ENCODE measurements at regions not wholly inside any gene's neighbourhood (a gene's known extent, or its start where the extent isn't known, plus 50 kb on each side); places are given as distances from the start of the nearest gene placed in this dataset.
A peak's percentile ranks its signal among the peaks of the same experiment; 100 is the strongest.

DNA sequence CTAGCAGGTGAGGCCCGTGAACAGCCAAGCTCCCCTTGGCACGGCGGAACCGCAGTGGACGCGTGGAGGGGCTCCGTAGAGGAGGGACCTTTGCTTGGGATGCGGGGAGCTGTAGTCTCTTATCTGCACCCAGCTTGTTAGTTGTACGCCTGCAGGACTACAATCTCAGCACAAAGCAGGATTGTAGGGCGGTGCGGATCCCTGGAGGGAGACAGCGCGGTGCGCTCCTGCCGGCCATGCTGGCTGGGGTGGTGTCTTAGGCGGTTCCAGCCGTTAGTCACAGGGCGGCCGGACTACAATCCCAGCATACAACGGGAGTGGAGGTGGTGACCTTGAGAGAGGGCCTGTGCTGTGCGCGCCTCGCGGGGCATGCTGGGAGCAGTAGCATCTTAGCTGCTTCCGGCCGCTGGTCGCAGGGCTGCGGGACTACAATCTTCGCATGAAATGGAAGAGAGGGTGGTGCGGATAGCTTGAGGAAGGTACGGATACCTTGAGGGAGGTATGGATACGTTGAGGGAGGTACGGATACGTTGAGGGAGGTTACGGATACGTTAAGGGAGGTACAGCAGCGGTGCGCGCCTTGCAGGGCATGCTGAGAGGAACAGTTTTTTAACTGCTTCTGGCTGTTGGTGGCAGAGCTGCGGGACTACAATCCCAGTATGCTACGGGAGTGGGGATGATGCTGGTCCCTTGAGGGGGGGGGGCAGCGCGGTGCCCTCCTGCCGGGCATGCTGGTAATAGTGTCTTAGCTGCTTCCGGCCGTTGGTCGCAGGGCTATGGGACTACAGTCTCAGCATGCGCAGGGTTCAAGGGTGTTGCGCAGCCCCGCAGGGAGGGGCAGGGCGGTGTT is 1419.1 kb downstream of the UQCRFS1 start (continued):
- TF ChIP-seq CUX1 (IDR thresholded peaks at IDR 0.05; ENCODE audit: insufficient replicate concordance, low read depth, low read length) (no peak), TAF1 (IDR thresholded peaks at IDR 0.05; ENCODE audit: borderline replicate concordance, low read depth, low read length) (peak; percentile 45; the same call in 1 of the 2 replicates), NFYA (IDR thresholded peaks at IDR 0.05; ENCODE audit: borderline replicate concordance, low read depth, low read length) (no peak), BCL3 (IDR thresholded peaks at IDR 0.05; ENCODE audit: borderline replicate concordance, insufficient read depth, low read depth, low read length, poor library complexity, severe bottlenecking) (no peak), SREBF1 (IDR thresholded peaks at IDR 0.05; ENCODE audit: low read length) (peak; percentile 24; the same call in 1 of the 2 replicates), RB1 (IDR thresholded peaks at IDR 0.05; ENCODE audit: borderline replicate concordance) (0 out of 2 replicates have a peak, but pooled peaks have one; percentile 19), SREBF2 (IDR thresholded peaks at IDR 0.05; ENCODE audit: low read length) (no peak), MYC (IDR thresholded peaks at IDR 0.05; ENCODE audit: insufficient read depth, insufficient read length, insufficient replicate concordance, low read length, severe bottlenecking) (peak; percentile 53), STAT3 (IDR thresholded peaks at IDR 0.05; ENCODE audit: low read depth, low read length) (no peak), FOXK2 (IDR thresholded peaks at IDR 0.05) (no peak), CHD1 (IDR thresholded peaks at IDR 0.05; ENCODE audit: low read depth, low read length) (no peak), PRDM15 (CRISPR knock-in tag; IDR thresholded peaks at IDR 0.05) (no peak), TCF12 (IDR thresholded peaks at IDR 0.05; ENCODE audit: low read depth, low read length) (no peak), ZSCAN29 (IDR thresholded peaks at IDR 0.05) (no peak), MXI1 (IDR thresholded peaks at IDR 0.05; ENCODE audit: low read depth, low read length) (peak; percentile 15; the same call in 1 of the 2 replicates), NFXL1 (IDR thresholded peaks at IDR 0.05; ENCODE audit: borderline replicate concordance) (no peak)
- TF ChIP-seq, protein P1, sequence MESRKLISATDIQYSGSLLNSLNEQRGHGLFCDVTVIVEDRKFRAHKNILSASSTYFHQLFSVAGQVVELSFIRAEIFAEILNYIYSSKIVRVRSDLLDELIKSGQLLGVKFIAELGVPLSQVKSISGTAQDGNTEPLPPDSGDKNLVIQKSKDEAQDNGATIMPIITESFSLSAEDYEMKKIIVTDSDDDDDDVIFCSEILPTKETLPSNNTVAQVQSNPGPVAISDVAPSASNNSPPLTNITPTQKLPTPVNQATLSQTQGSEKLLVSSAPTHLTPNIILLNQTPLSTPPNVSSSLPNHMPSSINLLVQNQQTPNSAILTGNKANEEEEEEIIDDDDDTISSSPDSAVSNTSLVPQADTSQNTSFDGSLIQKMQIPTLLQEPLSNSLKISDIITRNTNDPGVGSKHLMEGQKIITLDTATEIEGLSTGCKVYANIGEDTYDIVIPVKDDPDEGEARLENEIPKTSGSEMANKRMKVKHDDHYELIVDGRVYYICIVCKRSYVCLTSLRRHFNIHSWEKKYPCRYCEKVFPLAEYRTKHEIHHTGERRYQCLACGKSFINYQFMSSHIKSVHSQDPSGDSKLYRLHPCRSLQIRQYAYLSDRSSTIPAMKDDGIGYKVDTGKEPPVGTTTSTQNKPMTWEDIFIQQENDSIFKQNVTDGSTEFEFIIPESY (IDR thresholded peaks at IDR 0.05) = no peak
